GM12872 (cell line): ENCODE measurements at regions not wholly inside any gene's neighbourhood (a gene's known extent, or its start where the extent isn't known, plus 50 kb on each side); places are given as distances from the start of the nearest gene placed in this dataset.

Experiments used
- CTCF ChIP-seq: IDR thresholded peaks from 3 replicates; pipeline ENCODE4 v1.5.1; 2011; ENCODE audit warnings: low read depth, mild to moderate bottlenecking, low read length, moderate library complexity; ENCODE audit not compliant: insufficient read depth

DNA sequence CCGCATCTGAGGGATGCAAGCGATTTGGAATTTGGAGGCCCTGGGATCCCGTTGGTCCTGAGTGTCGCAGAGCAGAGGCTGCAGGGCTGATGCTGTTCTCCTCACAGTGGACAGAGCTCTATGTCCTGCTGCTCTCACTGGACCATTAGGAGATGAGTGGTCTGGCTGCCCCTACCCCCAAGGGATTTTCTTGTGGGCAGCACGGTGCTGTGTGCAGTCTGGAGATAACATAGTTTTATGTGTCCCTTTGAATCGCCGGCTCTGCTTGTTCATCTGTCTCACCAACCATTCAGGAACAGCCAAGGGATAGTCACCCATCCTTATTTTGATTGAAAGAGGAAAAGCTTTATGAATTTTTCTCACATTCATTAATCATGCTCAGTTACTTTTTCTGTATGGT lies 49.9 kb downstream of the CHRM3 start:
- TF ChIP-seq CTCF, result no peak

DNA sequence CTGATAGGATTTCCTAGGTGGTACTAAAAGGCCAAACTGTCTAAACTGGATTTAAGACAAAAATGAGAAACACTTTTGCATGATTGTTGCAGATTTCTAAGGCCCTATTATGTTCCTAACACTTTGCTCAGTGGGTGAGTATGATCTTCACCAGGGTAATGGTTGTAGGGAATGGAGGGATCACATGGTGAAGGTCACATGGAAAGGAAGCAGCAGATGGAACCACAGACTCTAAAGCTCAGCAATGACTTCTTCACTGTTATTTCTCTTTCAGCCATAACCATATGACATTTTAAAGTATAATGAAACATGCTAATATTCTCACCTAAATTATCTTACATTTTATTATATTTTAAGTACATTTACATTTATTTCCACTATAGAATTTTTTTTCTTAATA lies 51.5 kb downstream of the CHRM3 start:
- no peak for TF ChIP-seq CTCF

GRCh38 chr1:239438891-239439290 lies 52.5 kb downstream of the CHRM3 start:
- TF ChIP-seq CTCF, result no peak

DNA sequence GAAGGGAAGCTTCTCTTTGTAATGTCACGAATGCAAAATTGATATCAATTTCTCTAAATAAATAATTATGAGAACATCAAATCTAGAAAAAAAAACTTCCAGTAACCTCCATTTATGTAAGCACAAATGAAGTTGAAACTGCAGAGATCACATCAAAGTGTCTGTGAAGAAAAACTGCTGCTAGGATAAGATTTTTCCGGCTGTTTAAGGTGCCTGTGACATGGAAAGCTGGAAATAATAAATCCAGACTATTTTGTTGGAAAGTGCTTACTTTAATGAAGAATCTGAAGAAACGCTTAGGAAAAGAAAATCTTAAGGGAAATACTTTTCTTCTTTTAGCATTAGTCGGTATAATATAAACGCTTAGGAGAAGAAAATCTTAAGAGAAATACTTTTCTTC lies 57.0 kb downstream of the CHRM3 start:
- TF ChIP-seq CTCF, result no peak

DNA sequence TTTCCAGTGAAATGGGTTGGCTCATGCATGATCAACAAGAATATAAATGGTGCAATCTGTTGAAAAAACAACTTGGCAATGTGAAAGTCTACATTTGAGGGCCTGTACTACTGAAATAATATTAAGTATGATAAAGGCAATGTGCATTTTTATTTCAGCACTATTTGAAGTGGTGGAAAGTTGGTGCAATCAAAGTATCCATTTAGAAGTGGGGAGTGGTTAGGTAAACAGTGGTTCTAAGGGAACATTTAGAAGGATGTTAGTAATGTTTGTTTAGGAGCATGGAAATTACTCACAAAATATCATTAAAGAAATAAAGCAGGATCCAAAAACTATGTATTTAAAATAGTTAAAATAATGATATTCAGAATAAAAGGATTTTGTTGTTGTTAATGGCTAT lies 60.2 kb downstream of the CHRM3 start:
- TF ChIP-seq CTCF, result no peak

DNA sequence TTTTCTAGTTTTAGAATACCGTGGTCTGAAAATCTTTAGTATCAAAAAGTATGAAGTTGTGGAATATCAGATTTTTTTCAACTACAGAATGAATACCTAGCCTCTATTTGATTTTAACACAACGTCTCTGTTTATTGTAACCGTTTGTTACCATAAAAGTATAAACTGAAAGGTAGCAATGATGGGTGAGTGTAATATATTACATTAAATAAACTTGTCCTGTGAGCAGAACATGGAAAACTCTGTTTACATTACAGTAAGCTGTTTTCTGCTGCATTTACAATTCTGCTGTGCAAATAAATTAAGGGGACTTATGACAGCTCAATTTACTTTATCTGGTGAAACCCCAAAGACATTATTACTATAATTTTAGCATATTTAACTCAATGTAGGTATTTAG lies 62.5 kb downstream of the CHRM3 start:
- no peak for TF ChIP-seq CTCF

GRCh38 chr1:239455743-239456142 lies 69.4 kb downstream of the CHRM3 start:
- TF ChIP-seq CTCF, result no peak

DNA sequence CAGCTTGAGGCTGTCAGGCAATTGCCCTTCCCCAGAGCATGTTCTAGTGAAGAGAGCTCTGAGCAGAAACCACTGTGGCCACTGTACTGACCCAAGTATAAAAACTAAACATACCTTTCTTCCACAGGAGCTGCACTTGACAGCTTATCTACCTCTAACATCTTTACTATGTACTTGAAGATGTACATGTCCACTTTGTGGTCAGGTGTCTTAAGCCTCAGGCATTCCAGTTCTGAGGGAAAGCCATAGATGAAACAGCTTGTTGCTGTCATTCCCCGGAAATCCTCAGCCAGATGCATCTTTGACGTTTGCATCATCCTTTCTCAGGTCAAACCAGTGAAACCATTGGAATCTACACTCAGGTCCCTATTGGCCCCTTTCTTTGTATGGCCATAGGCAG lies 70.4 kb downstream of the CHRM3 start:
- TF ChIP-seq CTCF, result no peak
